Uterus (tissue), 3 donors: ENCODE measurements at regions not wholly inside any gene's neighbourhood (a gene's known extent, or its start where the extent isn't known, plus 50 kb on each side); places are given as distances from the start of the nearest gene placed in this dataset.

Source experiments
- DNase-seq, 2 donors: peaks; one replicate each; pipeline ENCODE4 v3.0.0-alpha.2; 2019 to 2020
- H3K27ac ChIP-seq, 2 donors: fragments of 200-600 bp; sonication (generic); 1 replicate in 1 of 2; 2 replicates in 1 of 2; pipeline ENCODE4 v1.5.1; 2016 to 2018
- H3K27me3 ChIP-seq, 2 donors: fragments of 200-600 bp; sonication (generic); one replicate each; pipeline ENCODE4 v1.5.1; 2018 to 2019; ENCODE audit warnings: control low read depth in 1 of 2
- H3K36me3 ChIP-seq, 2 donors: fragments of 200-600 bp; sonication (generic); one replicate each; pipeline ENCODE4 v1.5.1; 2019; ENCODE audit warnings: control low read depth in 1 of 2
- H3K4me1 ChIP-seq, 2 donors: fragments of 200-600 bp; sonication (generic); one replicate each; pipeline ENCODE4 v1.5.1; 2018 to 2019; ENCODE audit warnings: control low read depth in 1 of 2
- H3K4me3 ChIP-seq, 2 donors: fragments of 200-600 bp; sonication (generic); 1 replicate in 1 of 2; 2 replicates in 1 of 2; pipeline ENCODE4 v1.5.1; 2018 to 2019; ENCODE audit warnings: mild to moderate bottlenecking in 1 of 2
- H3K9me3 ChIP-seq, 2 donors: fragments of 200-600 bp; sonication (generic); one replicate each; pipeline ENCODE4 v1.5.1; 2019; ENCODE audit warnings: control low read depth in 1 of 2
- CTCF ChIP-seq, 4 experiments: fragments of 200-600 bp in 2 of 4; fragments of 450-650 bp in 2 of 4; sonication (generic) in 2 of 4; IDR thresholded peaks; one replicate each; pipeline ENCODE4 v1.5.1; 2016 to 2019; ENCODE audit warnings: antibody characterized with exemption in 4 of 4, mild to moderate bottlenecking in 2 of 4, moderate library complexity in 1 of 4
- POLR2A ChIP-seq, 2 donors: fragments of 450-650 bp; IDR thresholded peaks; one replicate each; pipeline ENCODE4 v1.6.1; 2016; ENCODE audit warnings: antibody characterized with exemption in 2 of 2, mild to moderate bottlenecking in 1 of 2, moderate library complexity in 1 of 2
- intact Hi-C: fragments of 100-400 bp; cut with DNase I; formaldehyde crosslinking; loops from one replicate; pipeline ENCODE4 v1.15.1; 2023; ENCODE audit warnings: low total_unique reads
- donor health status: DM: yes; HTN: yes; CAD: no.

- Histone ChIP-seq H3K27ac (no peak overlapping the region), H3K27me3 (no peaks in the 10 kb centered on the region), H3K4me3 (no peak overlapping the region), H3K36me3 (no peaks in the 10 kb centered on the region), H3K9me3 (no peaks in the 10 kb centered on the region), H3K4me1 (no peaks in the 10 kb centered on the region)
- DNase-seq, result no peak
- no peak for TF ChIP-seq POLR2A (IDR thresholded peaks at IDR 0.05)
- no peak for TF ChIP-seq CTCF (IDR thresholded peaks at IDR 0.05)
- intact Hi-C loops, result no loop called here
Observed at GRCh38 chr10:78197628-78198272, 164.1 kb downstream of the RPS24 start.

GRCh38 chr10:78199005-78199725, 165.5 kb downstream of the RPS24 start:
- no peaks in the 10 kb centered on the region for H3K9me3 ChIP-seq
- no peak overlapping the region for H3K4me3 ChIP-seq
- H3K27ac ChIP-seq, result no peak overlapping the region
- TF ChIP-seq POLR2A (IDR thresholded peaks at IDR 0.05) (no peak), CTCF (IDR thresholded peaks at IDR 0.05) (no peak)
- intact Hi-C loops, result no loop called here
- DNase-seq, result no peak
- no peaks in the 10 kb centered on the region for H3K36me3 ChIP-seq
- H3K27me3 ChIP-seq, result no peaks in the 10 kb centered on the region
- peaks cover 0 to under 1% of the 10 kb centered on the region in 2 donors for H3K4me1 ChIP-seq

- Histone ChIP-seq H3K4me3 (no peak overlapping the region), H3K27ac (no peak overlapping the region), H3K36me3 (no peaks in the 10 kb centered on the region), H3K27me3 (no peaks in the 10 kb centered on the region), H3K9me3 (no peaks in the 10 kb centered on the region), H3K4me1 (peaks cover 0 to 5% of the 10 kb centered on the region in 2 donors)
- TF ChIP-seq CTCF (IDR thresholded peaks at IDR 0.05) (no peak), POLR2A (IDR thresholded peaks at IDR 0.05) (no peak)
- intact Hi-C loops, result no loop called here
- no peak for DNase-seq
Observed at GRCh38 chr10:78199759-78200158, 166.1 kb downstream of the RPS24 start.

- Histone ChIP-seq H3K4me3 (no peak overlapping the region), H3K36me3 (no peaks in the 10 kb centered on the region), H3K27ac (no peak overlapping the region), H3K9me3 (no peaks in the 10 kb centered on the region), H3K27me3 (no peaks in the 10 kb centered on the region), H3K4me1 (peaks cover 0 to 5% of the 10 kb centered on the region in 2 donors)
- TF ChIP-seq CTCF (IDR thresholded peaks at IDR 0.05) (no peak), POLR2A (IDR thresholded peaks at IDR 0.05) (no peak)
- intact Hi-C loops, result no loop called here
- no peak for DNase-seq
Observed at GRCh38 chr10:78200686-78201085, 167.0 kb downstream of the RPS24 start.

- H3K9me3 ChIP-seq, result no peaks in the 10 kb centered on the region
- DNase-seq, result no peak
- TF ChIP-seq CTCF (IDR thresholded peaks at IDR 0.05) (no peak), POLR2A (IDR thresholded peaks at IDR 0.05) (no peak)
- intact Hi-C loops, result no loop called here
- H3K27ac ChIP-seq, result no peak overlapping the region
- no peak overlapping the region for H3K4me3 ChIP-seq
- no peaks in the 10 kb centered on the region for H3K27me3 ChIP-seq
- no peaks in the 10 kb centered on the region for H3K36me3 ChIP-seq
- H3K4me1 ChIP-seq, result peaks cover 5 to 6% of the 10 kb centered on the region in 2 donors
Observed at GRCh38 chr10:78202386-78202785, 168.7 kb downstream of the RPS24 start.
